ENCODE measurements at regions not wholly inside any gene's neighbourhood (a gene's known extent, or its start where the extent isn't known, plus 50 kb on each side); places are given as distances from the start of the nearest gene placed in this dataset.

DNA sequence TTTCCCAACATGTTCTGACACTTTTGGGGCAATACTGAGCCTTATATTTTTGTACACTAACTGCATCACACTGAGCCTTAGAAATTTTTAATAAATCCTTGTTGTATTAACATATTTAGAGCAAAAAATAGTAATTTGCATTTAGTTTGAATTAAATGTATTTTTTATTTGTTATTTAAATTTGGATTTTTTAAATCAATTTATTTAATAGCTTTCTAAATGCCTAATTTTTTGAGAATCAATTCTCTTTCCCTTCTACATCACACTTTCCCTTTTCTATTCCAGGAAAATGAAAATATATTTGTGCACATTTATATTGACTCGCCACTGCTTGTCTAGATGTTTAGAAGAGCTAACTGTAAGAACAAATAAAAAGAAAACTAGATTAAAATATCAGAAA, 414.6 kb upstream of the POM121L12 start:
- TF ChIP-seq, protein P1, sequence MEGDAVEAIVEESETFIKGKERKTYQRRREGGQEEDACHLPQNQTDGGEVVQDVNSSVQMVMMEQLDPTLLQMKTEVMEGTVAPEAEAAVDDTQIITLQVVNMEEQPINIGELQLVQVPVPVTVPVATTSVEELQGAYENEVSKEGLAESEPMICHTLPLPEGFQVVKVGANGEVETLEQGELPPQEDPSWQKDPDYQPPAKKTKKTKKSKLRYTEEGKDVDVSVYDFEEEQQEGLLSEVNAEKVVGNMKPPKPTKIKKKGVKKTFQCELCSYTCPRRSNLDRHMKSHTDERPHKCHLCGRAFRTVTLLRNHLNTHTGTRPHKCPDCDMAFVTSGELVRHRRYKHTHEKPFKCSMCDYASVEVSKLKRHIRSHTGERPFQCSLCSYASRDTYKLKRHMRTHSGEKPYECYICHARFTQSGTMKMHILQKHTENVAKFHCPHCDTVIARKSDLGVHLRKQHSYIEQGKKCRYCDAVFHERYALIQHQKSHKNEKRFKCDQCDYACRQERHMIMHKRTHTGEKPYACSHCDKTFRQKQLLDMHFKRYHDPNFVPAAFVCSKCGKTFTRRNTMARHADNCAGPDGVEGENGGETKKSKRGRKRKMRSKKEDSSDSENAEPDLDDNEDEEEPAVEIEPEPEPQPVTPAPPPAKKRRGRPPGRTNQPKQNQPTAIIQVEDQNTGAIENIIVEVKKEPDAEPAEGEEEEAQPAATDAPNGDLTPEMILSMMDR (IDR thresholded peaks at IDR 0.05), result no peak
- TF ChIP-seq POLR2A (IDR thresholded peaks at IDR 0.05), result no peak

Data from thyroid gland (tissue), 4 donors.